Nephron progenitor cell (in vitro differentiated cells): ENCODE measurements at regions not wholly inside any gene's neighbourhood (a gene's known extent, or its start where the extent isn't known, plus 50 kb on each side); places are given as distances from the start of the nearest gene placed in this dataset.

Source experiments
- DNase-seq: peaks from one replicate; pipeline ENCODE4 v3.0.0; 2021
- H3K27ac Mint-ChIP-seq: 2 replicates; pipeline ENCODE4 v1.8.0; 2021; ENCODE audit warnings: mild to moderate bottlenecking, moderate library complexity, mixed read lengths
- H3K27me3 Mint-ChIP-seq: 2 replicates; pipeline ENCODE4 v1.8.0; 2021; ENCODE audit warnings: mild to moderate bottlenecking, low read depth, mixed read lengths; ENCODE audit not compliant: poor library complexity
- H3K36me3 Mint-ChIP-seq: 2 replicates; pipeline ENCODE4 v1.8.0; 2021; ENCODE audit warnings: low read depth, mixed read lengths
- H3K4me1 Mint-ChIP-seq: 2 replicates; pipeline ENCODE4 v1.8.0; 2021; ENCODE audit warnings: mixed read lengths
- H3K4me3 Mint-ChIP-seq: 2 replicates; pipeline ENCODE4 v1.8.0; 2021; ENCODE audit warnings: mild to moderate bottlenecking, moderate library complexity, mixed read lengths
- H3K9me3 Mint-ChIP-seq: 2 replicates; pipeline ENCODE4 v1.8.0; 2021; ENCODE audit warnings: mild to moderate bottlenecking, moderate library complexity, mixed read lengths
- CTCF ChIP-seq: fragments of 200-600 bp; sonication (generic); IDR thresholded peaks from 2 replicates; pipeline ENCODE4 v1.5.0; 2021; ENCODE audit warnings: antibody characterized with exemption

- TF ChIP-seq CTCF: no peak
- H3K9me3 Mint-ChIP-seq: peaks cover 19% of the 10 kb centered on the region
- no peak overlapping the region for H3K4me3 Mint-ChIP-seq
- no peaks in the 10 kb centered on the region for H3K4me1 Mint-ChIP-seq
- H3K27me3 Mint-ChIP-seq: peaks cover 3% of the 10 kb centered on the region
- H3K27ac Mint-ChIP-seq: no peak overlapping the region
- H3K36me3 Mint-ChIP-seq: peaks cover 22% of the 10 kb centered on the region
- DNase-seq: no peak
Observed at GRCh38 chr2:236317938-236318396, 53.8 kb upstream of the ASB18 start.

GRCh38 chr2:236318401-236318800 is 54.2 kb upstream of the ASB18 start:
- Mint-ChIP-seq H3K9me3 (peaks cover 19% of the 10 kb centered on the region), H3K27me3 (peaks cover 7% of the 10 kb centered on the region), H3K4me1 (no peaks in the 10 kb centered on the region), H3K4me3 (no peak overlapping the region), H3K36me3 (peaks cover 24% of the 10 kb centered on the region), H3K27ac (no peak overlapping the region)
- TF ChIP-seq CTCF: no peak
- DNase-seq: no peak

GRCh38 chr2:236319036-236319435 is 54.8 kb upstream of the ASB18 start:
- Mint-ChIP-seq H3K9me3 (peaks cover 12% of the 10 kb centered on the region), H3K27ac (no peak overlapping the region), H3K27me3 (peaks cover 7% of the 10 kb centered on the region), H3K36me3 (peaks cover 24% of the 10 kb centered on the region), H3K4me1 (no peaks in the 10 kb centered on the region), H3K4me3 (no peak overlapping the region)
- DNase-seq: no peak
- no peak for TF ChIP-seq CTCF

- Mint-ChIP-seq H3K4me3 (no peak overlapping the region), H3K27me3 (peaks cover 11% of the 10 kb centered on the region), H3K4me1 (no peaks in the 10 kb centered on the region), H3K9me3 (peaks cover 11% of the 10 kb centered on the region), H3K36me3 (peaks cover 36% of the 10 kb centered on the region), H3K27ac (no peak overlapping the region)
- DNase-seq: no peak
- no peak for TF ChIP-seq CTCF
Observed at GRCh38 chr2:236321415-236321814, 57.2 kb upstream of the ASB18 start.

GRCh38 chr2:236333417-236334121 is 69.4 kb upstream of the ASB18 start:
- Mint-ChIP-seq H3K27me3 (peaks cover 3% of the 10 kb centered on the region), H3K4me3 (no peak overlapping the region), H3K9me3 (peaks cover 1% of the 10 kb centered on the region), H3K4me1 (peaks cover 13% of the 10 kb centered on the region), H3K36me3 (peaks cover 37% of the 10 kb centered on the region), H3K27ac (peak overlapping the region; percentile 23)
- no peak for DNase-seq
- TF ChIP-seq CTCF: no peak
